AG04449 (cell line): ENCODE measurements at regions not wholly inside any gene's neighbourhood (a gene's known extent, or its start where the extent isn't known, plus 50 kb on each side); places are given as distances from the start of the nearest gene placed in this dataset.
"Not testable (repeated sequence)": the region's sequence is repeated elsewhere in the genome, so short reads cannot be mapped to it uniquely, and the experiment has no call there.

Experiments
- CTCF ChIA-PET: fragments of 350-600 bp; formaldehyde crosslinking; extraction: SDS; loops from one replicate; lab custom pipeline; 2021; ENCODE audit warnings: antibody characterized with exemption; lab: Yijun Ruan, JAX
- POLR2A ChIA-PET: fragments of 400-600, 350-600 bp; formaldehyde crosslinking; extraction: SDS; loops from one replicate; lab custom pipeline; 2020; ENCODE audit warnings: antibody characterized with exemption, inconsistent platforms; lab: Yijun Ruan, JAX
- DNase-seq: peaks from one replicate; pipeline ENCODE4 v3.0.0-alpha.2; 2010; ENCODE audit warnings: low read depth, low spot score
- H3K4me3 ChIP-seq: 2 replicates; pipeline ENCODE4 v1.5.1; 2011; ENCODE audit warnings: low read depth, mild to moderate bottlenecking, control low read depth, low read length
- CTCF ChIP-seq: IDR thresholded peaks from one replicate; pipeline ENCODE4 v1.5.1; 2011; ENCODE audit warnings: mild to moderate bottlenecking, moderate library complexity, low read length, control low read depth, inconsistent platforms; ENCODE audit not compliant: insufficient read depth; ENCODE audit errors: missing control alignments

GRCh38 chr9:64130325-64130724 is 1154.7 kb downstream of the FOXD4L5 start:
- DNase-seq, POLR2A ChIA-PET, H3K4me3 ChIP-seq, CTCF ChIA-PET: not testable (repeated sequence)

- TF ChIP-seq CTCF, result no peak
- POLR2A ChIA-PET, result no interaction called here
Measured at GRCh38 chr9:64128572-64128971, 1156.4 kb downstream of the FOXD4L5 start.

GRCh38 chr9:64121602-64122001 is 1163.4 kb downstream of the FOXD4L5 start:
- POLR2A ChIA-PET, result not testable (repeated sequence)

More at GRCh38 chr9:64128572-64128971, 1156.4 kb downstream of the FOXD4L5 start:
- DNase-seq, result no peak
- no peak overlapping the region for H3K4me3 ChIP-seq
- CTCF ChIA-PET, result no interaction called here

GRCh38 chr9:64117329-64117728 is 1167.7 kb downstream of the FOXD4L5 start:
- POLR2A ChIA-PET, DNase-seq, CTCF ChIA-PET, H3K4me3 ChIP-seq: not testable (repeated sequence)

More at GRCh38 chr9:64121602-64122001, 1163.4 kb downstream of the FOXD4L5 start:
- H3K4me3 ChIP-seq, DNase-seq, CTCF ChIA-PET: not testable (repeated sequence)

GRCh38 chr9:64107867-64108266 is 1177.1 kb downstream of the FOXD4L5 start:
- POLR2A ChIA-PET, DNase-seq, H3K4me3 ChIP-seq, CTCF ChIA-PET: not testable (repeated sequence)

- CTCF ChIA-PET, H3K4me3 ChIP-seq, POLR2A ChIA-PET, DNase-seq: not testable (repeated sequence)
Measured at GRCh38 chr9:64107211-64107610, 1177.8 kb downstream of the FOXD4L5 start.

- H3K4me3 ChIP-seq, CTCF ChIA-PET, POLR2A ChIA-PET, DNase-seq: not testable (repeated sequence)
Measured at GRCh38 chr9:64105193-64105592, 1179.8 kb downstream of the FOXD4L5 start.

- DNase-seq, POLR2A ChIA-PET, CTCF ChIA-PET, H3K4me3 ChIP-seq: not testable (repeated sequence)
Measured at GRCh38 chr9:64101504-64101903, 1183.5 kb downstream of the FOXD4L5 start.

- CTCF ChIA-PET, POLR2A ChIA-PET, H3K4me3 ChIP-seq, DNase-seq: not testable (repeated sequence)
Measured at GRCh38 chr9:64100571-64101155, 1184.3 kb downstream of the FOXD4L5 start.

GRCh38 chr9:64085998-64086397 is 1199.0 kb downstream of the FOXD4L5 start:
- POLR2A ChIA-PET, H3K4me3 ChIP-seq, DNase-seq, CTCF ChIA-PET: not testable (repeated sequence)

GRCh38 chr9:64071358-64072253 is 1213.4 kb downstream of the FOXD4L5 start:
- H3K4me3 ChIP-seq, POLR2A ChIA-PET, CTCF ChIA-PET, DNase-seq: not testable (repeated sequence)

- CTCF ChIA-PET, POLR2A ChIA-PET, H3K4me3 ChIP-seq, DNase-seq: not testable (repeated sequence)
Measured at GRCh38 chr9:64070611-64071357, 1214.2 kb downstream of the FOXD4L5 start.

GRCh38 chr9:64070083-64070482 is 1214.9 kb downstream of the FOXD4L5 start:
- POLR2A ChIA-PET, CTCF ChIA-PET: not testable (repeated sequence)

More at GRCh38 chr9:64070083-64070482, 1214.9 kb downstream of the FOXD4L5 start:
- not testable (repeated sequence) for DNase-seq, H3K4me3 ChIP-seq
